Suprapubic skin (tissue), 3 donors: ENCODE measurements at regions not wholly inside any gene's neighbourhood (a gene's known extent, or its start where the extent isn't known, plus 50 kb on each side); places are given as distances from the start of the nearest gene placed in this dataset.

Source experiments
- CTCF ChIP-seq, 2 donors: fragments of 200-600 bp in 1 of 2; fragments of 450-650 bp in 1 of 2; sonication (generic) in 1 of 2; IDR thresholded peaks; one replicate each; pipeline ENCODE4 v1.5.1; 2016 to 2019; ENCODE audit warnings: antibody characterized with exemption in 2 of 2, mild to moderate bottlenecking in 1 of 2, moderate library complexity in 1 of 2
- POLR2AphosphoS5 ChIP-seq, 3 donors: sonication (generic); formaldehyde crosslinking; IDR thresholded peaks; one replicate each; pipeline ENCODE4 v1.6.1; 2017; ENCODE audit warnings: antibody characterized with exemption in 3 of 3

GRCh38 chrX:22365460-22365859, 92.7 kb downstream of the CBLL2 start:
- TF ChIP-seq CTCF (IDR thresholded peaks at IDR 0.05) = no peak
- TF ChIP-seq POLR2AphosphoS5 (IDR thresholded peaks at IDR 0.05) = no peak
